ENCODE measurements at regions not wholly inside any gene's neighbourhood (a gene's known extent, or its start where the extent isn't known, plus 50 kb on each side); places are given as distances from the start of the nearest gene placed in this dataset.
"Not testable (repeated sequence)": the region's sequence is repeated elsewhere in the genome, so short reads cannot be mapped to it uniquely, and the experiment has no call there.

GRCh38 chr14:103190741-103191140 lies 67.5 kb downstream of the TNFAIP2 start:
- no peak for ATAC-seq
- intact Hi-C loops (cut with DNase I), result no loop called here

DNA sequence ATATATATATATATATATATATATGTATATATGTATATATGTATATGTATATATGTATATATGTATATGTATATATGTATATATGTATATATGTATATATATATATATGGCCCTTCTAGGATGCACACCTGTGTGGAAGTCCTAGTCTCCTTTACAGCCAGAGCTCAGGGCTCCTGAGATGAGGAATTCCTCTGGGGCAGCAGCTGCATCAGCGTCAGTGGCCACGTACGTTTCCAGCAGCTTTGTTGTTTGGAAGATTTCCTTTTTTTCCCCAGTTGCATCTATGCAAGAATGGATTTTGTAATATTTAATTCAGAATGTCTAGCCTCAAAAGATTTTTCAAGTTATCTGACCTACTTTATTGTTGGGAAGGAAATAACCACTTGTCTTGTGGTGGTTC lies 68.6 kb downstream of the TNFAIP2 start:
- Histone ChIP-seq H3K4me1 (peaks cover 4% of the 10 kb centered on the region), H3K36me3 (ENCODE audit: insufficient read depth in 1 of 2, low read depth in 1 of 2) (no peaks in the 10 kb centered on the region), H3K4me3 (no peak overlapping the region), H3K27ac (no peak overlapping the region), H3K9me3 (no peaks in the 10 kb centered on the region), H3K27me3 (ENCODE audit: insufficient read depth in 3 of 3, low read length in 2 of 3) (no peaks in the 10 kb centered on the region)
- peak in 1 of 4 donors; percentile 40 for ATAC-seq
- DNase-seq, result peak in 1 of 2 donors; percentile 65
- intact Hi-C loops (cut with DNase I), result no loop called here
- TF ChIP-seq, protein P1, sequence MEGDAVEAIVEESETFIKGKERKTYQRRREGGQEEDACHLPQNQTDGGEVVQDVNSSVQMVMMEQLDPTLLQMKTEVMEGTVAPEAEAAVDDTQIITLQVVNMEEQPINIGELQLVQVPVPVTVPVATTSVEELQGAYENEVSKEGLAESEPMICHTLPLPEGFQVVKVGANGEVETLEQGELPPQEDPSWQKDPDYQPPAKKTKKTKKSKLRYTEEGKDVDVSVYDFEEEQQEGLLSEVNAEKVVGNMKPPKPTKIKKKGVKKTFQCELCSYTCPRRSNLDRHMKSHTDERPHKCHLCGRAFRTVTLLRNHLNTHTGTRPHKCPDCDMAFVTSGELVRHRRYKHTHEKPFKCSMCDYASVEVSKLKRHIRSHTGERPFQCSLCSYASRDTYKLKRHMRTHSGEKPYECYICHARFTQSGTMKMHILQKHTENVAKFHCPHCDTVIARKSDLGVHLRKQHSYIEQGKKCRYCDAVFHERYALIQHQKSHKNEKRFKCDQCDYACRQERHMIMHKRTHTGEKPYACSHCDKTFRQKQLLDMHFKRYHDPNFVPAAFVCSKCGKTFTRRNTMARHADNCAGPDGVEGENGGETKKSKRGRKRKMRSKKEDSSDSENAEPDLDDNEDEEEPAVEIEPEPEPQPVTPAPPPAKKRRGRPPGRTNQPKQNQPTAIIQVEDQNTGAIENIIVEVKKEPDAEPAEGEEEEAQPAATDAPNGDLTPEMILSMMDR (IDR thresholded peaks at IDR 0.05), result no peak
- WGBS, 3 donors, result 47 to 64% (median 52%) methylated on average over 3 of the region's 3 CpGs

More at GRCh38 chr14:103190741-103191140, 67.5 kb downstream of the TNFAIP2 start:
- H3K36me3 ChIP-seq (ENCODE audit: insufficient read depth in 1 of 2, low read depth in 1 of 2), result no peaks in the 10 kb centered on the region
- TF ChIP-seq, protein P1 (IDR thresholded peaks at IDR 0.05), result no peak
- peaks cover 4% of the 10 kb centered on the region for H3K4me1 ChIP-seq
- WGBS, 3 donors, result 92 to 96% (median 95%) methylated on average over 11 of the region's 11 CpGs
- H3K27ac ChIP-seq, result no peak overlapping the region
- H3K27me3 ChIP-seq (ENCODE audit: insufficient read depth in 3 of 3, low read length in 2 of 3), result no peaks in the 10 kb centered on the region
- H3K9me3 ChIP-seq, result no peaks in the 10 kb centered on the region
- no peak overlapping the region for H3K4me3 ChIP-seq
- DNase-seq, result no peak

- DNase-seq (no peak), ATAC-seq (peak in 1 of 4 donors; percentile 11)
- Histone ChIP-seq H3K4me3 (no peak overlapping the region), H3K27ac (no peak overlapping the region), H3K36me3 (ENCODE audit: insufficient read depth in 1 of 2, low read depth in 1 of 2) (no peaks in the 10 kb centered on the region), H3K4me1 (peaks cover 4% of the 10 kb centered on the region), H3K9me3 (no peaks in the 10 kb centered on the region), H3K27me3 (ENCODE audit: insufficient read depth in 3 of 3, low read length in 2 of 3) (no peaks in the 10 kb centered on the region)
- 63 to 72% (median 64%) methylated on average over 7 of the region's 7 CpGs for WGBS, 3 donors
- TF ChIP-seq, protein P1 (IDR thresholded peaks at IDR 0.05), result no peak
- intact Hi-C loops (cut with DNase I), result no loop called here
Observed at GRCh38 chr14:103192246-103192840, 69.1 kb downstream of the TNFAIP2 start.

- H3K9me3 ChIP-seq; H3K4me1 ChIP-seq; H3K36me3 ChIP-seq (ENCODE audit: insufficient read depth in 1 of 2, low read depth in 1 of 2); H3K27ac ChIP-seq; H3K4me3 ChIP-seq; ATAC-seq; intact Hi-C loops (cut with DNase I); DNase-seq; H3K27me3 ChIP-seq (ENCODE audit: insufficient read depth in 3 of 3, low read length in 2 of 3): not testable (repeated sequence)
- 87 to 98% (median 92%) methylated on average over 4 of the region's 4 CpGs for WGBS, 3 donors
Observed at GRCh38 chr14:103192861-103193260, 69.6 kb downstream of the TNFAIP2 start.

- peaks cover 13% of the 10 kb centered on the region for H3K4me1 ChIP-seq
- ATAC-seq; H3K4me3 ChIP-seq; H3K27ac ChIP-seq; DNase-seq; H3K9me3 ChIP-seq; intact Hi-C loops (cut with DNase I); H3K27me3 ChIP-seq (ENCODE audit: insufficient read depth in 3 of 3, low read length in 2 of 3); H3K36me3 ChIP-seq (ENCODE audit: insufficient read depth in 1 of 2, low read depth in 1 of 2): not testable (repeated sequence)
- 50 to 72% (median 54%) methylated on average over 10 of the region's 10 CpGs for WGBS, 3 donors
Observed at GRCh38 chr14:103193491-103193890, 70.2 kb downstream of the TNFAIP2 start.

Measured in psoas muscle (tissue), 7 donors.